Smooth muscle cell (in vitro differentiated cells): ENCODE measurements at regions not wholly inside any gene's neighbourhood (a gene's known extent, or its start where the extent isn't known, plus 50 kb on each side); places are given as distances from the start of the nearest gene placed in this dataset.
A peak's percentile ranks its signal among the peaks of the same experiment; 100 is the strongest.

Experiments used
- DNase-seq: peaks from one replicate; lab custom pipeline; 2025; ENCODE audit not compliant: unreplicated experiment; lab: John Stamatoyannopoulos, UW
- H2AFZ ChIP-seq: fragments of 200-600 bp; sonication (generic); 2 replicates; pipeline ENCODE4 v1.6.0; 2016; ENCODE audit warnings: antibody characterized with exemption, low read depth, mild to moderate bottlenecking
- H3F3A ChIP-seq: fragments of 200-600 bp; sonication (generic); 2 replicates; pipeline ENCODE4 v1.6.0; 2017; ENCODE audit warnings: antibody characterized with exemption, low read depth
- H3K27ac ChIP-seq: fragments of 200-600 bp; sonication (generic); 2 replicates; pipeline ENCODE4 v1.5.1; 2016; ENCODE audit warnings: low read depth, mild to moderate bottlenecking
- H3K27me3 ChIP-seq: fragments of 200-600 bp; sonication (generic); 2 replicates; pipeline ENCODE4 v1.6.1; 2016; ENCODE audit warnings: low read depth, mild to moderate bottlenecking
- H3K36me3 ChIP-seq: fragments of 200-600 bp; sonication (generic); 2 replicates; pipeline ENCODE4 v1.5.1; 2016; ENCODE audit warnings: low read depth
- H3K4me1 ChIP-seq: fragments of 200-600 bp; sonication (generic); 2 replicates; pipeline ENCODE4 v1.5.1; 2016; ENCODE audit warnings: low read depth
- H3K4me2 ChIP-seq: fragments of 200-600 bp; sonication (generic); 2 replicates; pipeline ENCODE4 v1.6.0; 2016; ENCODE audit warnings: mild to moderate bottlenecking
- H3K4me3 ChIP-seq: fragments of 200-600 bp; sonication (generic); 2 replicates; pipeline ENCODE4 v1.5.1; 2016; ENCODE audit warnings: mild to moderate bottlenecking
- H3K79me2 ChIP-seq: fragments of 200-600 bp; sonication (generic); 2 replicates; pipeline ENCODE4 v1.6.0; 2016; ENCODE audit warnings: low read depth, mild to moderate bottlenecking
- H3K9ac ChIP-seq: fragments of 200-600 bp; sonication (generic); 2 replicates; pipeline ENCODE4 v1.6.0; 2016; ENCODE audit warnings: low read depth
- H3K9me3 ChIP-seq: fragments of 200-600 bp; sonication (generic); replicated peaks from 2 replicates; pipeline ENCODE4 v1.5.1; 2016; ENCODE audit warnings: low read depth
- H4K20me1 ChIP-seq: fragments of 200-600 bp; sonication (generic); 2 replicates; pipeline ENCODE4 v1.6.0; 2016; ENCODE audit warnings: low read depth
- CTCF ChIP-seq: fragments of 200-600 bp; sonication (generic); IDR thresholded peaks from 2 replicates; pipeline ENCODE4 v1.5.1; 2017; ENCODE audit warnings: borderline replicate concordance, mild to moderate bottlenecking, antibody characterized with exemption; ENCODE audit not compliant: insufficient read depth, poor library complexity, severe bottlenecking
- WGBS: methylation state at CpG from one replicate; pipeline ENCODE4 v1.1.7; 2016; ENCODE audit warnings: low lambda C conversion rate; 5-methylcytosine and 5-hydroxymethylcytosine counted together

GRCh38 chr2:234847639-234848038 is 104.2 kb upstream of the SH3BP4 start:
- no peaks in the 10 kb centered on the region for H3K27me3 ChIP-seq
- no peaks in the 10 kb centered on the region for H3K36me3 ChIP-seq
- no peak overlapping the region for H2AFZ ChIP-seq
- no peak overlapping the region for H3K4me2 ChIP-seq
- DNase-seq = no peak
- H3K4me3 ChIP-seq = no peak overlapping the region
- no peak overlapping the region for H3K9ac ChIP-seq
- no peak overlapping the region for H3K27ac ChIP-seq
- no peak for TF ChIP-seq CTCF
- H3K9me3 ChIP-seq = no peaks in the 10 kb centered on the region
- no peaks in the 10 kb centered on the region for H3K79me2 ChIP-seq
- peaks cover 14% of the 10 kb centered on the region for H3K4me1 ChIP-seq
- no peaks in the 10 kb centered on the region for H4K20me1 ChIP-seq
- 94% methylated on average over 6 of the region's 6 CpGs for WGBS
- H3F3A ChIP-seq = no peaks in the 10 kb centered on the region

- no peak for TF ChIP-seq CTCF
- no peak overlapping the region for H3K4me2 ChIP-seq
- no peak overlapping the region for H3K9ac ChIP-seq
Measured at GRCh38 chr2:234847364-234847635, 104.5 kb upstream of the SH3BP4 start.

GRCh38 chr2:234846599-234847363 is 105.0 kb upstream of the SH3BP4 start:
- TF ChIP-seq CTCF = no peak

More at GRCh38 chr2:234847364-234847635, 104.5 kb upstream of the SH3BP4 start:
- H3K9me3 ChIP-seq = no peaks in the 10 kb centered on the region
- H2AFZ ChIP-seq = no peak overlapping the region
- H3K4me1 ChIP-seq = peaks cover 14% of the 10 kb centered on the region
- DNase-seq = no peak
- H4K20me1 ChIP-seq = no peaks in the 10 kb centered on the region
- H3F3A ChIP-seq = no peaks in the 10 kb centered on the region
- H3K36me3 ChIP-seq = no peaks in the 10 kb centered on the region
- no peaks in the 10 kb centered on the region for H3K27me3 ChIP-seq
- no peaks in the 10 kb centered on the region for H3K79me2 ChIP-seq
- no peak overlapping the region for H3K4me3 ChIP-seq
- no peak overlapping the region for H3K27ac ChIP-seq
- 56% methylated on average over 6 of the region's 6 CpGs for WGBS

More at GRCh38 chr2:234846599-234847363, 105.0 kb upstream of the SH3BP4 start:
- peak overlapping the region; percentile 58 for H3K27ac ChIP-seq
- H2AFZ ChIP-seq = peak overlapping the region; percentile 48
- no peaks in the 10 kb centered on the region for H4K20me1 ChIP-seq
- no peaks in the 10 kb centered on the region for H3K79me2 ChIP-seq
- H3K9me3 ChIP-seq = no peaks in the 10 kb centered on the region
- peak overlapping the region; percentile 10 for H3K9ac ChIP-seq
- no peaks in the 10 kb centered on the region for H3K36me3 ChIP-seq
- H3F3A ChIP-seq = no peaks in the 10 kb centered on the region
- H3K27me3 ChIP-seq = no peaks in the 10 kb centered on the region
- no peak for DNase-seq
- H3K4me1 ChIP-seq = peaks cover 14% of the 10 kb centered on the region
- WGBS = 39% methylated on average over 11 of the region's 11 CpGs
- H3K4me2 ChIP-seq = peak overlapping the region; percentile 42
- H3K4me3 ChIP-seq = no peak overlapping the region
